Mononuclear cell (primary cell): ENCODE measurements at regions not wholly inside any gene's neighbourhood (a gene's known extent, or its start where the extent isn't known, plus 50 kb on each side); places are given as distances from the start of the nearest gene placed in this dataset.

ENCODE experiments used
- H3K27me3 ChIP-seq: 2 replicates; pipeline ENCODE4 v1.6.0; 2011; ENCODE audit warnings: low read length, control low read depth; ENCODE audit not compliant: insufficient read depth
- H3K4me1 ChIP-seq: 2 replicates; pipeline ENCODE4 v1.5.1; 2011; ENCODE audit warnings: mild to moderate bottlenecking, low read length, control low read depth; ENCODE audit not compliant: insufficient read depth
- H3K4me3 ChIP-seq: 2 replicates; pipeline ENCODE4 v1.5.1; 2011; ENCODE audit warnings: mild to moderate bottlenecking, low read length, moderate library complexity
- H3K9me3 ChIP-seq: 2 replicates; pipeline ENCODE4 v1.5.1; 2011; ENCODE audit warnings: low read depth, mild to moderate bottlenecking, control low read depth, low read length

- H3K4me1 ChIP-seq, result no peaks in the 10 kb centered on the region
- H3K9me3 ChIP-seq, result no peaks in the 10 kb centered on the region
- no peak overlapping the region for H3K4me3 ChIP-seq
- no peaks in the 10 kb centered on the region for H3K27me3 ChIP-seq
Measured at GRCh38 chr16:65788434-65789140, 577.9 kb upstream of the CDH5 start.

- Histone ChIP-seq H3K27me3 (no peaks in the 10 kb centered on the region), H3K4me1 (no peaks in the 10 kb centered on the region), H3K4me3 (no peak overlapping the region), H3K9me3 (no peaks in the 10 kb centered on the region)
Measured at GRCh38 chr16:65787921-65788320, 578.6 kb upstream of the CDH5 start.

- H3K27me3 ChIP-seq, result no peaks in the 10 kb centered on the region
- no peak overlapping the region for H3K4me3 ChIP-seq
- H3K4me1 ChIP-seq, result no peaks in the 10 kb centered on the region
- H3K9me3 ChIP-seq, result no peaks in the 10 kb centered on the region
Measured at GRCh38 chr16:65786916-65787315, 579.6 kb upstream of the CDH5 start.

GRCh38 chr16:65783709-65784474 lies 582.6 kb upstream of the CDH5 start:
- H3K4me3 ChIP-seq, result no peak overlapping the region
- H3K4me1 ChIP-seq, result no peaks in the 10 kb centered on the region

DNA sequence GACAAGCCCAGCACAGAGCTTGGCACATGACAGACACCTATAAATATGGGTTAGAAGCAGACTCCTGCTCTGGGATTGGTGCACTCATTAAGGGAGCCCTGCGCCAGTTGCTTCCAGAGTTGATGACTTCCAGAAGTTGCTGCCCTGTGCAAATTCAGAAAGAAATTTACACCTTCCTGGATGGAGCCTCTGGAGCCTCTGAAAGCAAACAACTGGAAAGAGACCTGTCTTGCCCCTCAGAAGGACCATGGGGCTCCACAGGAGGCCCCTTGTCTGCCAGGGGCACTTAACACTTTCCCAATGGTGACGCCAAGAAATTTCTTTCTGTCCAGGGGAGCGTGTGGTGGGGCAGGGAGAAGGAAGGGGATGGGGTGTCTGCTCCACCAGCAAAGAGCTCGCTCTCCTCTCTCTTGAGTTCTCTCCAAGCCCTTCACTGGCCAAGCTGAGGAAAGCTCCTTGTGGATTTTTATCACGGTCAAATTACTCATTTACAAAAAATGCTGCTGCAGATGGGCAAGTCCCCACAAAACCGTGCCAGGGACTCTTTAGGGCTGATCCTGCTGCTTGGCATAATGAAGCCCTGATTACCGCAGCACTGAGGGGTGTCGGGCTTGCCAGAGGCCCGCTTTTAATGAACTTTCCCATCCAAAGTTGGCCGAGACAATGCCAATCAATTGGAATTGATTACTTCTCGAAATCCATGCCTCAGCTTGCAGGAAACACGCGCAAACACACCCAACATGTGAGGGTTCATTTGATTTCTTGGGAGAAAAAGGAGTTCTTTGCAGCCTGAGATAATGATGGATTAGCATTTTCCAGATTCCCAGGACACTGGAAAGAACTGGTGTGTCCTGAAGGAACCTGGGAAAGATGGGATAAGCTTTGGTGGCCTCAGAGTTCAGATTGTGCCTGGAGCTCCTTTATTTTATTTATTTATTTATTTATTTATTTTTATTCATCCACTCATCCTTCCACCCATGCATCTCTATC lies 583.6 kb upstream of the CDH5 start:
- H3K4me1 ChIP-seq, result no peaks in the 10 kb centered on the region
- no peak overlapping the region for H3K4me3 ChIP-seq
- no peaks in the 10 kb centered on the region for H3K9me3 ChIP-seq
- H3K27me3 ChIP-seq, result no peaks in the 10 kb centered on the region

More at GRCh38 chr16:65783709-65784474, 582.6 kb upstream of the CDH5 start:
- H3K27me3 ChIP-seq, result no peaks in the 10 kb centered on the region
- H3K9me3 ChIP-seq, result no peaks in the 10 kb centered on the region

DNA sequence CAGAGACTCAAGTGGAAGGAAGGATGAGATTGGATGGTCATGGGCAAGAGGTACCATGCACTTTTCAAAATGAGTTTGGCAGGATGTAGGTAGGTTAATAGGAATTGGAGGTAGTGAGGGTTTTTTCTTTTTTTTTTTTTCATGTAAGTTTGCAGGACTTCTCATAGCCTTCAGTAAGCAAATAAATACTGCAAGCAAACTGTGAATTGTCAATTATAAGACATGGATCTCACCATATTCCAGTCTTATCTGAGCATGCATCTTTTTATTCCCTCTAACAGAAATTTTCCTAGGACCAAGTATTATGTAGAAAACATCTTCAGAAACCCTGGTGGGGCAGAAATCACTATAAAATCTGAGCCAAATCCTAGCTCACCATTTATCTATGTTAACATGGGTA lies 584.6 kb upstream of the CDH5 start:
- H3K4me3 ChIP-seq, result no peak overlapping the region
- H3K9me3 ChIP-seq, result no peaks in the 10 kb centered on the region
- no peaks in the 10 kb centered on the region for H3K27me3 ChIP-seq
- no peaks in the 10 kb centered on the region for H3K4me1 ChIP-seq

GRCh38 chr16:65781363-65781762 lies 585.1 kb upstream of the CDH5 start:
- Histone ChIP-seq H3K9me3 (no peaks in the 10 kb centered on the region), H3K27me3 (no peaks in the 10 kb centered on the region), H3K4me1 (no peaks in the 10 kb centered on the region), H3K4me3 (no peak overlapping the region)

- no peaks in the 10 kb centered on the region for H3K9me3 ChIP-seq
- H3K4me1 ChIP-seq, result no peaks in the 10 kb centered on the region
- H3K4me3 ChIP-seq, result no peak overlapping the region
- H3K27me3 ChIP-seq, result no peaks in the 10 kb centered on the region
Measured at GRCh38 chr16:65779201-65779600, 587.3 kb upstream of the CDH5 start.

- H3K27me3 ChIP-seq, result no peaks in the 10 kb centered on the region
Measured at GRCh38 chr16:65776639-65777183, 589.8 kb upstream of the CDH5 start.

DNA sequence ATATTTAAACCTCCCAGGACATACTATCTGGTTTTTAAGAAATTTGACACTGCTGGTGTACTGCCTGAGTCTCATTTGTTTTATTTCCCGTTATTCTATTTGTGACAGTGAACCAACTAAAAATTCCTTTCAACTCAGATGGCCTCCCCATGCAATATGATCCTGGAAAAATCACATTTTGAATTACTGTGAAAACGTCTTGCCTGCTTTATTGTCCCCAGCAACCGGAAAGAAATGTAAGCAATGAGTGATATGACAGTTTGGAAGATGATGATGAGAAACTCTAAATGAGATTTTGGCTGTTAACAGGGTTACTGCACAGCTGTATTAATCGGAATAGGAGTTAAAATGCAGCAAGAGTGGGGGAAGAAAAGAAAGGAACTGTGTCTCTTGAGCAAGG lies 590.7 kb upstream of the CDH5 start:
- Histone ChIP-seq H3K9me3 (peaks cover under 1% of the 10 kb centered on the region), H3K4me3 (no peak overlapping the region), H3K4me1 (no peaks in the 10 kb centered on the region), H3K27me3 (no peaks in the 10 kb centered on the region)

More at GRCh38 chr16:65776639-65777183, 589.8 kb upstream of the CDH5 start:
- no peaks in the 10 kb centered on the region for H3K4me1 ChIP-seq
- no peak overlapping the region for H3K4me3 ChIP-seq
- no peaks in the 10 kb centered on the region for H3K9me3 ChIP-seq

DNA sequence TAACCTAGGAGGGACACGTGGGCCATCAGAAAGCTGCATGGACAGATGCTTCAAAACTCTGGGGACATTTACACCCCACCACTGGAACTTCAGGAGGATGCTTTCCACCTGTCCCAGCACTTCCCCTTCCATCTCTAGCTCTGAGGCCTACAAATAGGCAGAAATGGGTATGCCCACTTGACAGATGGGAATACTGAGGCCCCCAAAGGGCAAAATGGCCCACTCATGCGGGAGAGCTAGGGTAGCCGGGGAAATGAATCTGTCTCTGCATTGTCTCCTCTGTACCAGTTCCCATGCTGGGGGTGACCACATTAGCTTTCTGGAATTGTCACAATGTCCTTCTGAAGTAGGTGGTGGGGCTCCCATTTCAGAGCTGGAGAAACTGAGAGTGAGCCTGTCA lies 592.1 kb upstream of the CDH5 start:
- H3K4me3 ChIP-seq, result no peak overlapping the region
- peaks cover 5% of the 10 kb centered on the region for H3K9me3 ChIP-seq
- no peaks in the 10 kb centered on the region for H3K27me3 ChIP-seq
- H3K4me1 ChIP-seq, result no peaks in the 10 kb centered on the region

- peaks cover 5% of the 10 kb centered on the region for H3K9me3 ChIP-seq
- H3K4me1 ChIP-seq, result no peaks in the 10 kb centered on the region
- no peak overlapping the region for H3K4me3 ChIP-seq
- H3K27me3 ChIP-seq, result no peaks in the 10 kb centered on the region
Measured at GRCh38 chr16:65773301-65773874, 593.1 kb upstream of the CDH5 start.

- H3K9me3 ChIP-seq, result peaks cover 5% of the 10 kb centered on the region
- no peak overlapping the region for H3K4me3 ChIP-seq
- no peaks in the 10 kb centered on the region for H3K4me1 ChIP-seq
- no peaks in the 10 kb centered on the region for H3K27me3 ChIP-seq
Measured at GRCh38 chr16:65772134-65772732, 594.3 kb upstream of the CDH5 start.

DNA sequence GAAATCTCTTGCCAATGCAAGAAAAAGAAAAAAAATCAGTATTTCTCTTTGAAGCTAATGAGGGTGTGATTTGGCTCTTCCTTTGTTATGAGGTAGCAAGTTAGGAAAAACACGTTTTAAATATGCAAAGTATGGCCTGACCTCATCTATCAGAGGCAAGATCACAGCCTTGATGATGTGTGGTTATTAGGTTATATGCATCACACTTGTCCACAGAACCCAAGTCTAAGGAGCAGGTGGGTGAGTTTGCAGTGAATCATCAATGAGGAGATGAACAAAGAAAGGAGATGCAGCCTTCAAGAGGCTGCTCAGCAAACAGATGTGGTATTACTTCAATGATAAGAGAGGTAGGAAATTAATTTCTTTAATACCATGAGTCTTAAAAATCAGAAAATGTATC lies 594.8 kb upstream of the CDH5 start:
- Histone ChIP-seq H3K27me3 (no peaks in the 10 kb centered on the region), H3K9me3 (peaks cover 5% of the 10 kb centered on the region)

More for the DNA sequence above, 594.8 kb upstream of the CDH5 start:
- Histone ChIP-seq H3K4me3 (no peak overlapping the region), H3K4me1 (no peaks in the 10 kb centered on the region)
